ENCODE measurements at regions not wholly inside any gene's neighbourhood (a gene's known extent, or its start where the extent isn't known, plus 50 kb on each side); places are given as distances from the start of the nearest gene placed in this dataset.
A peak's percentile ranks its signal among the peaks of the same experiment; 100 is the strongest.

DNA sequence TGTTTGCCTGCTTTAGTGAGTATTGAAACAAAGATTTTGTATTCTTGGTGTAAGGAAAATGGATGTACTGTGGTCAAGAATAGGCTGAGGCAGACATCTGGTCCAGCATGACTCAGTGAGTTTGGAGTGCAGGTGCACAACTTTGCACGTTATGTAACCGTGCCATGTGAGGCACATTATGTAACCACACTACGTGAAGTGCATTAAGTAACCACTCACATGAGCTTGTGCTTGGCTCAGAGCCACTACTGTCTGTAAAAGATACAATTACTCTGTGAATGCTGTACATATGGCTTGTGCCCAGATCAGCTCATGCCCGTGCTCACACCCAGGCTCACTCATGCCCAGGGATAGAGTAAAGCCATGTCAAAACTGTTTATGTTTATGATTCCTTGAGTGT is 216.8 kb downstream of the CTH start:
- no peak overlapping the region for H3K4me3 ChIP-seq (ENCODE audit: low read depth, low read length)
- DNase-seq (ENCODE audit: low read depth) = peak; percentile 1
- TF ChIP-seq CTCF (IDR thresholded peaks at IDR 0.05; ENCODE audit: insufficient read depth, low read depth, low read length) = no peak

- H3K4me3 ChIP-seq (ENCODE audit: low read depth, low read length) = no peak overlapping the region
- DNase-seq (ENCODE audit: low read depth) = no peak
- TF ChIP-seq CTCF (IDR thresholded peaks at IDR 0.05; ENCODE audit: insufficient read depth, low read depth, low read length) = no peak
Observed at GRCh38 chr1:70628973-70629372, 217.9 kb downstream of the CTH start.

DNA sequence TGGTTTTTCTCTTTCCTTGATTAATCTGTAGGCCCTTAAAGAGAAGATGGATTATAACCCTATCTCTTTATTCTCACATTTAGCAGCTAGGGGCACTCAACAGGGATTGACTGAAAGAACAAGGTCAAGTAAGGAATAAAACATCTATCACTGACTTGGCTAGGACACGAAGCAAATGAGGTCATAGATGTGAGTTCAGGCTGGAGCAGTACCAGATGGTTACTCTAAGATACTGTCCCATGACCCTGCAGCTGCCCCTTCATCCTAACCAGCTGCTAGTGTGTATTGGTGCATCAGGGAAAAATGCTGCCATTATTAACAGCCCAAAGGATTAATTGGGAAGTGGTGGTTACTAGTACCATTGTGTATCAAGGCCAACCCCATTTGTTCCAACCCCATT is 221.9 kb downstream of the CTH start:
- no peak for TF ChIP-seq CTCF (IDR thresholded peaks at IDR 0.05; ENCODE audit: insufficient read depth, low read depth, low read length)
- H3K4me3 ChIP-seq (ENCODE audit: low read depth, low read length) = no peak overlapping the region
- DNase-seq (ENCODE audit: low read depth) = no peak

DNA sequence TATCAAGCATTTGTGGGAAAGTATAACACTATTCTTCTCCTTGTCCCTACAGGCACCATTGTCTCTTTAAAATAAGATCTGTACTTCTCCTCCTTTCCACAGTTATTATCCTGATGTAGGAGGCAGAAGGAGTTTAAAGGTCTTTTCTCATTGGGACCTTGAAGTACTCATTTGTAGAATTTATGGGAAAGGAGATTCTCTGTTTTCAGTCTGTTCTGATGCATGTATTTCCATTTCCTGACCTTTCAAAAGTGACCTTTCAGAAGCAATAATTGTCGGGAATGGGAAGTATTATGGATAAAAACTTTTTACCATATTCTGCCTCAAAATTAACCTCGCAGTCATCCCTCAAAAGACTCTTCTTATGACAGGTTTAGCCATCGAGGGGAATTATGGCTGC is 224.8 kb downstream of the CTH start:
- DNase-seq (ENCODE audit: low read depth) = no peak
- TF ChIP-seq CTCF (IDR thresholded peaks at IDR 0.05; ENCODE audit: insufficient read depth, low read depth, low read length) = no peak
- no peak overlapping the region for H3K4me3 ChIP-seq (ENCODE audit: low read depth, low read length)

DNA sequence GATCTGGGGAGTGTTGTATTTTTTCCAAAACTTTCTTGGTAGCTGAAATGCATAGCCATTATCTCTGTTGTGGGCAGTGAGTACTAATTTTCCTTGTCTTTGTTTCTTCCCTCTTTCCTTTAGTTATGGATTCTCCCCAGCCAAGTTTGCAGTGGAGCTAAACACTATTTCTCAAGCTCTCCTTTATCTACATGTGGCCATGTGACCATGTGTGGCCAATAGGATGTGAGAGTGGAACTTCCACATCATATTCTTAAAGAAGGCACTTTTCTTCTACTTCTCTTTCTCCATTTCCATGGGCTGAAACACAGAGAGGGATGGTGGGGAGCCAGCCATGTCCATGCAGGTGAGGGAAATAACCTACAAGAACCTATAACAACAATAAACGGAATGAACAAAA is 230.8 kb downstream of the CTH start:
- no peak overlapping the region for H3K4me3 ChIP-seq (ENCODE audit: low read depth, low read length)
- TF ChIP-seq CTCF (IDR thresholded peaks at IDR 0.05; ENCODE audit: insufficient read depth, low read depth, low read length) = no peak
- DNase-seq (ENCODE audit: low read depth) = no peak

DNA sequence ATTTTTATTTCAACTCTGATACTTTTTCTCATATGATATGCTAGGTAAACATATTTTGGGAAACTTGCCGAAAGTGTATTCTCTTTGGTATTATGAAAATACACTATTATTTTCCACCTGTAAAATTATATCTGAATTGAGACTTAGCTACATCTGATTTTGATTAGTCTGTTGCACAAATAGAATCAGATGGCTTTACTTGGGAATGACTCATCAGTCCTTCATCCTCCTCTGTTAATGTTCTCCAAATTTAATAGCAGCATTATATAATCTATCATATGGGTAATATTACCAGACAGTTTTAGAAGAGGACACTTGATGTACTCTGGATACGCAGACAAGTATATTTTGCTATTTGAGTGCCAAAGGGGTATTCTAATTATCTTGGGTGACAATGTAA is 245.3 kb downstream of the CTH start:
- no peak for TF ChIP-seq CTCF (IDR thresholded peaks at IDR 0.05; ENCODE audit: insufficient read depth, low read depth, low read length)
- peak; percentile 6 for DNase-seq (ENCODE audit: low read depth)
- no peak overlapping the region for H3K4me3 ChIP-seq (ENCODE audit: low read depth, low read length)

- DNase-seq (ENCODE audit: low read depth) = no peak
- no peak for TF ChIP-seq CTCF (IDR thresholded peaks at IDR 0.05; ENCODE audit: insufficient read depth, low read depth, low read length)
- no peak overlapping the region for H3K4me3 ChIP-seq (ENCODE audit: low read depth, low read length)
Observed at GRCh38 chr1:70659891-70660290, 248.8 kb downstream of the CTH start.
